ENCODE measurements at regions not wholly inside any gene's neighbourhood (a gene's known extent, or its start where the extent isn't known, plus 50 kb on each side); places are given as distances from the start of the nearest gene placed in this dataset.

DNA sequence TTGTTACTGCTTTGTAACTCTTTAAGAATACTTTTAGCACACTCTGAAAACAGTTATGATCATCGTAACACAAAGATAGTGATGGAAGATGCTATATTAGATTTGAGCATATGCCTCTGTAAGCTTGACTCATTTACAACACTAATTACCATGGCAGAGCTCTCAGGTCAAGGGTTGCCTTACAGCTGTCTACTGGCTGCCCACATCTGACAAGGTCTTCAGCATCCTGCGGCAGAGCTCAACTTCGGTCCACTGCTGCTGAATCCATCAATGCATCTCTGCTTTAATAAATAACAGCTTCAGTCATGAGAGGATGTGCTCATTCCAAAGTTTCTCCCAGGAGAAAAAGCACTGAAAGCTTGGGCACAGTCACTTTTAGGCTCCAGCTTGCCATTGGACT lies 449.4 kb downstream of the RASEF start:
- DNase-seq (ENCODE audit: low read depth in 2 of 2) = no peak
- H3K4me3 ChIP-seq (replicated peaks in 1 of 2; ENCODE audit: low read depth in 2 of 2, low read length in 2 of 2) = no peak overlapping the region
- TF ChIP-seq, protein P1, sequence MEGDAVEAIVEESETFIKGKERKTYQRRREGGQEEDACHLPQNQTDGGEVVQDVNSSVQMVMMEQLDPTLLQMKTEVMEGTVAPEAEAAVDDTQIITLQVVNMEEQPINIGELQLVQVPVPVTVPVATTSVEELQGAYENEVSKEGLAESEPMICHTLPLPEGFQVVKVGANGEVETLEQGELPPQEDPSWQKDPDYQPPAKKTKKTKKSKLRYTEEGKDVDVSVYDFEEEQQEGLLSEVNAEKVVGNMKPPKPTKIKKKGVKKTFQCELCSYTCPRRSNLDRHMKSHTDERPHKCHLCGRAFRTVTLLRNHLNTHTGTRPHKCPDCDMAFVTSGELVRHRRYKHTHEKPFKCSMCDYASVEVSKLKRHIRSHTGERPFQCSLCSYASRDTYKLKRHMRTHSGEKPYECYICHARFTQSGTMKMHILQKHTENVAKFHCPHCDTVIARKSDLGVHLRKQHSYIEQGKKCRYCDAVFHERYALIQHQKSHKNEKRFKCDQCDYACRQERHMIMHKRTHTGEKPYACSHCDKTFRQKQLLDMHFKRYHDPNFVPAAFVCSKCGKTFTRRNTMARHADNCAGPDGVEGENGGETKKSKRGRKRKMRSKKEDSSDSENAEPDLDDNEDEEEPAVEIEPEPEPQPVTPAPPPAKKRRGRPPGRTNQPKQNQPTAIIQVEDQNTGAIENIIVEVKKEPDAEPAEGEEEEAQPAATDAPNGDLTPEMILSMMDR (IDR thresholded peaks at IDR 0.05; ENCODE audit: low read depth, low read length) = no peak

DNA sequence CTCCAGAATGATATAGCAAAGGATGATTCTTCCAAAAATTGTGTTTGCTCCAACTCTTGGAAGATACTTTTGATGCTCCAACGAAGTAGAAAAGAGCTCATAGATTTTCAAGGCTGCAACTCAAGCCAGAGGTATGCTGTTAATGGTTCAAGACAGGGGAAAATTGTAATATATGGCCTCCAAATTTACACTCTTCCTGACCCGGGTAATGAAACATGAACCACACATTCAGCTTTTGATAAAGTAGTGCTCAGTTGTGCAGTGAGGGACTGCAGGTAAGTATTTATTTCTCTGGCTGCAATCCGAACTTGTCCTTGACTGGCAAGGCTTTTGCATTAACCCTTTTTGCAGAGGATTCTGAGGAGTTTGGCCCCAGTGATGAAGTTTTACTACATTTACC lies 446.4 kb downstream of the RASEF start:
- H3K4me3 ChIP-seq (replicated peaks in 1 of 2; ENCODE audit: low read depth in 2 of 2, low read length in 2 of 2) = no peak overlapping the region
- no peak for DNase-seq (ENCODE audit: low read depth in 2 of 2)
- TF ChIP-seq, protein P1 (IDR thresholded peaks at IDR 0.05; ENCODE audit: low read depth, low read length) = no peak

DNA sequence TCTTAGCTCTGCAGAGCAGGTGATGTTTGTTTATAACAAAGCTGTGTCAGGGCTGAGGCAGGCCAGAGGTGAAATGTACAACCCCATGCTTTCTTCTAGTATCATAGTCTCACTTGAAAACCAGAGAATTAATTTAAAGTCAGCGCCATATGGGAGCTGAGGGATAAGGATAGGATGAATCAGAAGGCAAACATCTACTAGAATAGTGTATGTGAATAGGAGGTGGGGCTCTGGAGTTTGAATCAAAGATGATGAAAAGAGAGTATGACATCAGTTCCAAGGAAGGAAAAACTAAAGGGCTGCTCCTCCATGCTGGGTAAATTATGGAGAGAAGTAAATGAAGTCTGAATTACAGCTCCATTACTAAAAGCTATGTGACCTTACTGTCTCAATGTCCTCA lies 441.5 kb downstream of the RASEF start:
- no peak overlapping the region for H3K4me3 ChIP-seq (replicated peaks in 1 of 2; ENCODE audit: low read depth in 2 of 2, low read length in 2 of 2)
- TF ChIP-seq, protein P1 (IDR thresholded peaks at IDR 0.05; ENCODE audit: low read depth, low read length) = no peak
- peak in 1 of 2 donors; percentile 2 for DNase-seq (ENCODE audit: low read depth in 2 of 2)

DNA sequence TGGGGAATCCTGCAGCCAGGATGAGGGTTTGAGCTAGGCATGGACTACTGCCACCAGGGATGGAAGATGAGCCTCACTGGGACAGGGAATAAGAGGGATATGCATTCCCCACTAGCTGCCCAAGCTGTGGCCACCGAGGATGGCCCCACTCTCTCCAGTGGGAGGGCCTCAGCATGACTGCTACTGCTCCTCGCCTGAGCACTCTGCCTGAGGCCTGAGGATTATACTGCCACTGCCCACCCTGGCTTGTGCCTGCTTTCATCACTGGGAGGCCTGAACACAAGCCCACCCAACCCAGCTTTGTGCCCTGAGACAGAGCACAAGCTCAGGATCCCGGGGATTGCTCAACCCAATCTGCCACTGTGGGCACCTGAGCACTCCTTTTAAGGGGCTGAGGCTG lies 425.6 kb downstream of the RASEF start:
- TF ChIP-seq, protein P1 (IDR thresholded peaks at IDR 0.05; ENCODE audit: low read depth, low read length) = no peak
- no peak for DNase-seq (ENCODE audit: low read depth in 2 of 2)
- H3K4me3 ChIP-seq (replicated peaks in 1 of 2; ENCODE audit: low read depth in 2 of 2, low read length in 2 of 2) = no peak overlapping the region

DNA sequence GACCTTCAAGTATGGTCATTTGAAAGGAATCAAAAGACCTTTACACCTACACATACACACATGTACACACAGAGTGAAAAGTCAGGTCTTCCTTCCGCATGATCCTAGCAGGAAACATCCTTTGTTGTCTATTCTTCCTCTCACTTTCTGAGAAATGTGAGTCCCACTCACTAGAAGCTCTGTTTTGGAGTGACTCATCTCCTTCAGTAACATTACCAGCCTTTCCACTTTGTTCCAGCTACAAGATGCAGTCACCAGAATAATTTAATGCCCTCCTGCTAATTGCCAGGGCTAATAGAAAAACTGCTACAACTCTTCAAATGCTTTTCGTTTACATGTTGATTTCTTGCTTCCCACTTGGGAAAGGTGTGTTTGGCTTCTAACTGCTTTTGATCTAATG lies 417.3 kb downstream of the RASEF start:
- TF ChIP-seq, protein P1 (IDR thresholded peaks at IDR 0.05; ENCODE audit: low read depth, low read length) = no peak
- DNase-seq (ENCODE audit: low read depth in 2 of 2) = no peak
- H3K4me3 ChIP-seq (replicated peaks in 1 of 2; ENCODE audit: low read depth in 2 of 2, low read length in 2 of 2) = no peak overlapping the region

DNA sequence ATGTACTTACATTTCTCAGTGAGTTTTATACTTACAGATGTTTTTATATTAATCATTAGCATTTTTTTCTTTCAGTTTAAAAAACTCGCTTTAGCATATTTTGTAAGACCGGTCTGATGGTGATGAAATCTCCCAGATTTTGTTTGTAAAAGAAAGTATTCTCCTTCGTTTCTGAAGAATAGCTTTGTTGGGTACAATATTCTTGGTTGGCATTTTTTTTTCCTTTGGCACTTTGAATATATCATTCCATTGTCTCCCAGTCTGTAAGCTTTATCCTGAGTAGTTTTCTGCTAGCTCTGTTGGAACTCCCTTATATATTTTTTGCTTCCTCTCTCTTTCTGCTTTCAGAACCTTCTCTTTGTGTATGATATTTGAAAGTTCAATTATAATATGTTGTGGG lies 412.6 kb downstream of the RASEF start:
- no peak overlapping the region for H3K4me3 ChIP-seq (replicated peaks in 1 of 2; ENCODE audit: low read depth in 2 of 2, low read length in 2 of 2)
- DNase-seq (ENCODE audit: low read depth in 2 of 2) = no peak
- TF ChIP-seq, protein P1 (IDR thresholded peaks at IDR 0.05; ENCODE audit: low read depth, low read length) = no peak

DNA sequence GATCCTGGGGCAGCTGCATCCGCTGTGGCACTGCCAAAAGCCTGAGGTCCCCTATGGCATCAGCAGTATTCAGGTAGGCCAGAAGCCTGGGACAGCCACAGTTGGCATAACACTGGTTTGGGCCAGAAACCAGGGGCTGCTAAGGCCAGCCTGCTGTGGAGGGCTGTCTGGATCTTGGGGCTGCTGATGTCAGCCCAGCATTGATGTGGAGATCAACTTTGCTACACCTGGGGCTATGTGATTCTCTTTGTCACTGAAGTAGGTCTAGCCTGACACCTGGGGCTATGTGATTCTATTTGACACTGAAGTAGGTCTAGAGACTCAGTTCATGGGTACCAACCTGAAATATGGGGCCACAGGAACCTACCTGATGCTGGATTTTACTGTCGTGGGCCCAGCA lies 411.5 kb downstream of the RASEF start:
- no peak overlapping the region for H3K4me3 ChIP-seq (replicated peaks in 1 of 2; ENCODE audit: low read depth in 2 of 2, low read length in 2 of 2)
- DNase-seq (ENCODE audit: low read depth in 2 of 2) = no peak

More for the DNA sequence above, 411.5 kb downstream of the RASEF start:
- TF ChIP-seq, protein P1 (IDR thresholded peaks at IDR 0.05; ENCODE audit: low read depth, low read length) = no peak

Data from cardiac fibroblast (primary cell).